HG02610 (cell line): ENCODE measurements at regions not wholly inside any gene's neighbourhood (a gene's known extent, or its start where the extent isn't known, plus 50 kb on each side); places are given as distances from the start of the nearest gene placed in this dataset.
"Not testable (repeated sequence)": the region's sequence is repeated elsewhere in the genome, so short reads cannot be mapped to it uniquely, and the experiment has no call there.

ENCODE experiments used
- ATAC-seq: cut with Tn5 transposase; IDR thresholded peaks from one replicate; pipeline ENCODE4 v1.9.1; 2021; ENCODE audit warnings: mild to moderate bottlenecking, moderate library complexity; ENCODE audit not compliant: unreplicated experiment

- no peak for ATAC-seq
Observed at GRCh38 chr7:35908331-35909216, 107.7 kb downstream of the SEPTIN7 start.

- ATAC-seq = no peak
Observed at GRCh38 chr7:35909870-35910357, 109.1 kb downstream of the SEPTIN7 start.

- not testable (repeated sequence) for ATAC-seq
Observed at GRCh38 chr7:35910621-35911020, 109.8 kb downstream of the SEPTIN7 start.

GRCh38 chr7:35913350-35913749 is 112.5 kb downstream of the SEPTIN7 start:
- not testable (repeated sequence) for ATAC-seq

GRCh38 chr7:35914214-35914613 is 113.4 kb downstream of the SEPTIN7 start:
- not testable (repeated sequence) for ATAC-seq

- not testable (repeated sequence) for ATAC-seq
Observed at GRCh38 chr7:35915247-35915955, 114.5 kb downstream of the SEPTIN7 start.

- ATAC-seq = not testable (repeated sequence)
Observed at GRCh38 chr7:35918217-35918616, 117.4 kb downstream of the SEPTIN7 start.

GRCh38 chr7:35919607-35920006 is 118.8 kb downstream of the SEPTIN7 start:
- ATAC-seq = peak; percentile 86

- not testable (repeated sequence) for ATAC-seq
Observed at GRCh38 chr7:35921338-35921737, 120.5 kb downstream of the SEPTIN7 start.

GRCh38 chr7:35924668-35925067 is 123.8 kb downstream of the SEPTIN7 start:
- ATAC-seq = not testable (repeated sequence)

GRCh38 chr7:35926966-35927365 is 126.1 kb downstream of the SEPTIN7 start:
- not testable (repeated sequence) for ATAC-seq

- not testable (repeated sequence) for ATAC-seq
Observed at GRCh38 chr7:35931134-35931533, 130.3 kb downstream of the SEPTIN7 start.

GRCh38 chr7:35931551-35931950 is 130.7 kb downstream of the SEPTIN7 start:
- not testable (repeated sequence) for ATAC-seq

- not testable (repeated sequence) for ATAC-seq
Observed at GRCh38 chr7:35940695-35941094, 139.8 kb downstream of the SEPTIN7 start.

GRCh38 chr7:35945621-35946020 is 144.8 kb downstream of the SEPTIN7 start:
- not testable (repeated sequence) for ATAC-seq

GRCh38 chr7:35955735-35956134 is 154.9 kb downstream of the SEPTIN7 start:
- not testable (repeated sequence) for ATAC-seq

GRCh38 chr7:35956988-35957387 is 156.1 kb downstream of the SEPTIN7 start:
- not testable (repeated sequence) for ATAC-seq

- ATAC-seq = not testable (repeated sequence)
Observed at GRCh38 chr7:35961260-35961659, 160.4 kb downstream of the SEPTIN7 start.

GRCh38 chr7:35962607-35963006 is 161.8 kb downstream of the SEPTIN7 start:
- not testable (repeated sequence) for ATAC-seq

GRCh38 chr7:35967366-35968139 is 166.7 kb downstream of the SEPTIN7 start:
- no peak for ATAC-seq
